Thyroid gland (tissue), 4 donors: ENCODE measurements at regions not wholly inside any gene's neighbourhood (a gene's known extent, or its start where the extent isn't known, plus 50 kb on each side); places are given as distances from the start of the nearest gene placed in this dataset.
A peak's percentile ranks its signal among the peaks of the same experiment; 100 is the strongest.

Experiments used
- DNase-seq, 2 donors: peaks; one replicate each; pipeline ENCODE4 v3.0.0-alpha.2; 2019
- H3K27ac ChIP-seq, 3 donors: fragments of 200-600 bp; sonication (generic); 1 replicate in 2 of 3; 2 replicates in 1 of 3; pipeline ENCODE4 v1.5.1; 2016 to 2019; ENCODE audit warnings: mild to moderate bottlenecking in 1 of 3, moderate library complexity in 1 of 3
- H3K27me3 ChIP-seq: fragments of 200-600 bp; sonication (generic); one replicate; pipeline ENCODE4 v1.5.1; 2019
- H3K36me3 ChIP-seq, 2 donors: fragments of 200-600 bp; sonication (generic); one replicate each; pipeline ENCODE4 v1.5.1; 2016 to 2019
- H3K4me1 ChIP-seq, 2 donors: fragments of 200-600 bp; sonication (generic); one replicate each; pipeline ENCODE4 v1.5.1; 2017 to 2019
- H3K4me3 ChIP-seq, 3 donors: fragments of 200-600 bp; sonication (generic); replicated peaks in 1 of 3; 1 replicate in 2 of 3; 2 replicates in 1 of 3; pipeline ENCODE4 v1.5.1; 2016; ENCODE audit warnings: mild to moderate bottlenecking in 1 of 3
- H3K9me3 ChIP-seq: fragments of 200-600 bp; sonication (generic); one replicate; pipeline ENCODE4 v1.5.1; 2017
- CTCF ChIP-seq, 6 experiments: fragments of 200-600 bp in 3 of 6; fragments of 450-650 bp in 3 of 6; sonication (generic) in 3 of 6; IDR thresholded peaks; one replicate each; pipeline ENCODE4 v1.5.1; 2016 to 2019; ENCODE audit warnings: antibody characterized with exemption in 6 of 6, mild to moderate bottlenecking in 2 of 6, inconsistent platforms in 1 of 6, moderate library complexity in 1 of 6
- POLR2A ChIP-seq, 2 donors: fragments of 450-650 bp; IDR thresholded peaks; one replicate each; pipeline ENCODE4 v1.6.1; 2017; ENCODE audit warnings: antibody characterized with exemption in 2 of 2, mild to moderate bottlenecking in 2 of 2, moderate library complexity in 1 of 2
- WGBS, 2 donors: methylation state at CpG; one replicate each; pipeline ENCODE4 v1.1.5; 2017; 5-methylcytosine and 5-hydroxymethylcytosine counted together
- intact Hi-C: fragments of 100-400 bp; cut with DNase I; formaldehyde crosslinking; loops from one replicate; pipeline ENCODE4 v1.15.1; 2023

GRCh38 chr1:114282751-114283403, 129.2 kb upstream of the SYT6 start:
- Histone ChIP-seq H3K36me3 (no peaks in the 10 kb centered on the region), H3K27me3 (no peaks in the 10 kb centered on the region), H3K27ac (no peak overlapping the region), H3K4me3 (no peak overlapping the region), H3K4me1 (no peaks in the 10 kb centered on the region), H3K9me3 (no peaks in the 10 kb centered on the region)
- intact Hi-C loops, result loop anchor here (5.0 to 10.0 kb wide), 2 partner anchors 306 to 448 kb away; partner anchors contain the start of gene OLFML3
- WGBS, 2 donors, result 40 to 41% methylated on average over 7 of the region's 7 CpGs
- peak; percentile 46 to 90 (median 78) for TF ChIP-seq CTCF (IDR thresholded peaks at IDR 0.05)
- no peak for TF ChIP-seq POLR2A (IDR thresholded peaks at IDR 0.05)
- peak; percentile 84 to 90 for DNase-seq

GRCh38 chr1:114278911-114279310, 125.2 kb upstream of the SYT6 start:
- Histone ChIP-seq H3K9me3 (no peaks in the 10 kb centered on the region), H3K36me3 (no peaks in the 10 kb centered on the region), H3K27me3 (no peaks in the 10 kb centered on the region), H3K4me3 (no peak overlapping the region), H3K4me1 (no peaks in the 10 kb centered on the region), H3K27ac (no peak overlapping the region)
- WGBS, 2 donors, result 72 to 83% methylated on average over 3 of the region's 3 CpGs
- TF ChIP-seq CTCF (IDR thresholded peaks at IDR 0.05) (no peak), POLR2A (IDR thresholded peaks at IDR 0.05) (no peak)
- intact Hi-C loops, result no loop called here
- no peak for DNase-seq

GRCh38 chr1:114278430-114278829, 124.8 kb upstream of the SYT6 start:
- intact Hi-C loops, result no loop called here

GRCh38 chr1:114274621-114275317, 121.1 kb upstream of the SYT6 start:
- intact Hi-C loops, result no loop called here

More at GRCh38 chr1:114278430-114278829, 124.8 kb upstream of the SYT6 start:
- Histone ChIP-seq H3K4me3 (no peak overlapping the region), H3K27ac (no peak overlapping the region), H3K9me3 (no peaks in the 10 kb centered on the region), H3K4me1 (no peaks in the 10 kb centered on the region), H3K27me3 (no peaks in the 10 kb centered on the region), H3K36me3 (no peaks in the 10 kb centered on the region)
- TF ChIP-seq POLR2A (IDR thresholded peaks at IDR 0.05) (no peak), CTCF (IDR thresholded peaks at IDR 0.05) (no peak)
- DNase-seq, result no peak

GRCh38 chr1:114272593-114272992, 118.9 kb upstream of the SYT6 start:
- Histone ChIP-seq H3K36me3 (no peaks in the 10 kb centered on the region), H3K9me3 (no peaks in the 10 kb centered on the region), H3K27ac (no peak overlapping the region), H3K4me3 (no peak overlapping the region), H3K4me1 (no peaks in the 10 kb centered on the region), H3K27me3 (no peaks in the 10 kb centered on the region)
- no peak for DNase-seq
- 69 to 79% methylated on average over 3 of the region's 3 CpGs for WGBS, 2 donors
- intact Hi-C loops, result no loop called here
- no peak for TF ChIP-seq POLR2A (IDR thresholded peaks at IDR 0.05)
- TF ChIP-seq CTCF (IDR thresholded peaks at IDR 0.05), result no peak

More at GRCh38 chr1:114274621-114275317, 121.1 kb upstream of the SYT6 start:
- H3K9me3 ChIP-seq, result no peaks in the 10 kb centered on the region
- no peak for DNase-seq
- no peak overlapping the region for H3K27ac ChIP-seq
- 79 to 91% methylated on average over 5 of the region's 5 CpGs for WGBS, 2 donors
- no peaks in the 10 kb centered on the region for H3K4me1 ChIP-seq
- TF ChIP-seq POLR2A (IDR thresholded peaks at IDR 0.05), result no peak
- H3K27me3 ChIP-seq, result no peaks in the 10 kb centered on the region
- H3K4me3 ChIP-seq, result no peak overlapping the region
- H3K36me3 ChIP-seq, result no peaks in the 10 kb centered on the region
